ENCODE measurements at regions not wholly inside any gene's neighbourhood (a gene's known extent, or its start where the extent isn't known, plus 50 kb on each side); places are given as distances from the start of the nearest gene placed in this dataset.

- TF ChIP-seq, protein P1, sequence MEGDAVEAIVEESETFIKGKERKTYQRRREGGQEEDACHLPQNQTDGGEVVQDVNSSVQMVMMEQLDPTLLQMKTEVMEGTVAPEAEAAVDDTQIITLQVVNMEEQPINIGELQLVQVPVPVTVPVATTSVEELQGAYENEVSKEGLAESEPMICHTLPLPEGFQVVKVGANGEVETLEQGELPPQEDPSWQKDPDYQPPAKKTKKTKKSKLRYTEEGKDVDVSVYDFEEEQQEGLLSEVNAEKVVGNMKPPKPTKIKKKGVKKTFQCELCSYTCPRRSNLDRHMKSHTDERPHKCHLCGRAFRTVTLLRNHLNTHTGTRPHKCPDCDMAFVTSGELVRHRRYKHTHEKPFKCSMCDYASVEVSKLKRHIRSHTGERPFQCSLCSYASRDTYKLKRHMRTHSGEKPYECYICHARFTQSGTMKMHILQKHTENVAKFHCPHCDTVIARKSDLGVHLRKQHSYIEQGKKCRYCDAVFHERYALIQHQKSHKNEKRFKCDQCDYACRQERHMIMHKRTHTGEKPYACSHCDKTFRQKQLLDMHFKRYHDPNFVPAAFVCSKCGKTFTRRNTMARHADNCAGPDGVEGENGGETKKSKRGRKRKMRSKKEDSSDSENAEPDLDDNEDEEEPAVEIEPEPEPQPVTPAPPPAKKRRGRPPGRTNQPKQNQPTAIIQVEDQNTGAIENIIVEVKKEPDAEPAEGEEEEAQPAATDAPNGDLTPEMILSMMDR (IDR thresholded peaks at IDR 0.05) = no peak
- Mint-ChIP-seq H3K4me3 (no peak overlapping the region), H3K4me1 (no peaks in the 10 kb centered on the region), H3K27ac (no peak overlapping the region), H3K36me3 (no peaks in the 10 kb centered on the region), H3K27me3 (ENCODE audit: low read depth in 3 of 3) (no peaks in the 10 kb centered on the region), H3K9me3 (peaks cover 0 to 2% (median 0%) of the 10 kb centered on the region in 7 donors)
- H3K9me3 ChIP-seq (replicated peaks in 1 of 2; ENCODE audit: control insufficient read depth in 1 of 2, insufficient read depth in 1 of 2, low read length in 2 of 2) = no peaks in the 10 kb centered on the region
- whole genome bisulfite sequencing (ENCODE audit: insufficient coverage) = 50% methylated on average over 2 of the region's 5 CpGs
- no peak overlapping the region for H2AFZ ChIP-seq (ENCODE audit: insufficient read depth, low read depth, low read length, poor library complexity, severe bottlenecking)
- no peaks in the 10 kb centered on the region for H3K27me3 ChIP-seq (ENCODE audit: control insufficient read depth in 2 of 2, insufficient read depth in 2 of 2, low read length in 2 of 2)
- H3K27ac ChIP-seq (ENCODE audit: low read depth in 1 of 2, low read length in 2 of 2) = no peak overlapping the region
- intact Hi-C loops (cut with micrococcal nuclease) = no loop called here
- no peak overlapping the region for H3K4me2 ChIP-seq (replicated peaks; ENCODE audit: extremely low read depth, low read length, poor library complexity, severe bottlenecking)
- H3K4me3 ChIP-seq (replicated peaks in 1 of 3; ENCODE audit: low read depth in 2 of 3, low read length in 3 of 3) = no peak overlapping the region
- no peaks in the 10 kb centered on the region for H3K36me3 ChIP-seq (replicated peaks in 1 of 2; ENCODE audit: control insufficient read depth in 1 of 2, insufficient read depth in 2 of 2, low read length in 2 of 2)
- no peaks in the 10 kb centered on the region for H3K4me1 ChIP-seq (ENCODE audit: control insufficient read depth in 1 of 2, insufficient read depth in 2 of 2, low read length in 2 of 2)
- DNase-seq = no peak
- H3K9ac ChIP-seq (ENCODE audit: insufficient read depth, low read length, poor library complexity, severe bottlenecking) = no peak overlapping the region
- H3K79me2 ChIP-seq (ENCODE audit: insufficient read depth, low read length) = no peaks in the 10 kb centered on the region
- no peaks in the 10 kb centered on the region for H4K20me1 ChIP-seq (ENCODE audit: insufficient read depth, low read length)
Measured at GRCh38 chr3:174767406-174767805, 91.7 kb upstream of the NAALADL2 start.

- no peak overlapping the region for H3K4me2 ChIP-seq (replicated peaks; ENCODE audit: extremely low read depth, low read length, poor library complexity, severe bottlenecking)
- DNase-seq = no peak
- no peaks in the 10 kb centered on the region for H3K79me2 ChIP-seq (ENCODE audit: insufficient read depth, low read length)
- H2AFZ ChIP-seq (ENCODE audit: insufficient read depth, low read depth, low read length, poor library complexity, severe bottlenecking) = no peak overlapping the region
- H3K4me1 Mint-ChIP-seq = no peaks in the 10 kb centered on the region
- TF ChIP-seq, protein P1 (IDR thresholded peaks at IDR 0.05) = no peak
- no peaks in the 10 kb centered on the region for H3K36me3 ChIP-seq (replicated peaks in 1 of 2; ENCODE audit: control insufficient read depth in 1 of 2, insufficient read depth in 2 of 2, low read length in 2 of 2)
- H3K4me3 ChIP-seq (replicated peaks in 1 of 3; ENCODE audit: low read depth in 2 of 3, low read length in 3 of 3) = no peak overlapping the region
- no peaks in the 10 kb centered on the region for H4K20me1 ChIP-seq (ENCODE audit: insufficient read depth, low read length)
- H3K4me1 ChIP-seq (ENCODE audit: control insufficient read depth in 1 of 2, insufficient read depth in 2 of 2, low read length in 2 of 2) = no peaks in the 10 kb centered on the region
- intact Hi-C loops (cut with micrococcal nuclease) = no loop called here
- no peaks in the 10 kb centered on the region for H3K27me3 ChIP-seq (ENCODE audit: control insufficient read depth in 2 of 2, insufficient read depth in 2 of 2, low read length in 2 of 2)
- 57% methylated on average over 2 of the region's 5 CpGs for WGBS (ENCODE audit: insufficient coverage)
- H3K27ac Mint-ChIP-seq = no peak overlapping the region
- H3K9ac ChIP-seq (ENCODE audit: insufficient read depth, low read length, poor library complexity, severe bottlenecking) = no peak overlapping the region
- no peaks in the 10 kb centered on the region for H3K9me3 ChIP-seq (replicated peaks in 1 of 2; ENCODE audit: control insufficient read depth in 1 of 2, insufficient read depth in 1 of 2, low read length in 2 of 2)
- no peak overlapping the region for H3K4me3 Mint-ChIP-seq
- no peaks in the 10 kb centered on the region for H3K27me3 Mint-ChIP-seq (ENCODE audit: low read depth in 3 of 3)
- peaks cover 0 to 2% (median 0%) of the 10 kb centered on the region in 7 donors for H3K9me3 Mint-ChIP-seq
- no peaks in the 10 kb centered on the region for H3K36me3 Mint-ChIP-seq
- no peak overlapping the region for H3K27ac ChIP-seq (ENCODE audit: low read depth in 1 of 2, low read length in 2 of 2)
Measured at GRCh38 chr3:174767853-174768382, 91.2 kb upstream of the NAALADL2 start.
